Transverse colon (tissue), 4 donors: ENCODE measurements at regions not wholly inside any gene's neighbourhood (a gene's known extent, or its start where the extent isn't known, plus 50 kb on each side); places are given as distances from the start of the nearest gene placed in this dataset.

Source experiments
- DNase-seq: peaks from one replicate; pipeline ENCODE4 v3.0.0-alpha.2; 2019
- H3K27ac ChIP-seq, 4 donors: fragments of 200-600 bp; sonication (generic); 2 replicates each; pipeline ENCODE4 v1.5.1; 2016 to 2018; ENCODE audit warnings: inconsistent platforms in 4 of 4
- H3K27me3 ChIP-seq: fragments of 200-600 bp; sonication (generic); 2 replicates; pipeline ENCODE4 v1.5.1; 2017; ENCODE audit warnings: inconsistent platforms
- H3K36me3 ChIP-seq, 4 donors: fragments of 200-600 bp; sonication (generic); 2 replicates each; pipeline ENCODE4 v1.5.1; 2017 to 2019; ENCODE audit warnings: inconsistent platforms in 4 of 4
- H3K4me1 ChIP-seq, 4 donors: fragments of 200-600 bp; sonication (generic); 2 replicates each; pipeline ENCODE4 v1.5.1; 2017 to 2020; ENCODE audit warnings: inconsistent platforms in 4 of 4
- H3K4me3 ChIP-seq, 4 donors: fragments of 200-600 bp; sonication (generic); 1 replicate in 1 of 4; 2 replicates in 3 of 4; pipeline versions ENCODE4 v1.5.1 to v1.6.1; 2017 to 2019; ENCODE audit warnings: inconsistent platforms in 4 of 4
- H3K9me3 ChIP-seq, 2 donors: fragments of 200-600 bp; sonication (generic); 2 replicates each; pipeline ENCODE4 v1.5.1; 2017 to 2019; ENCODE audit warnings: inconsistent platforms in 2 of 2
- CTCF ChIP-seq, 5 experiments: fragments of 200-600 bp in 3 of 5; fragments of 450-650 bp in 2 of 5; sonication (generic) in 3 of 5; IDR thresholded peaks; 1 replicate in 2 of 5; 2 replicates in 3 of 5; pipeline ENCODE4 v1.5.1; 2016 to 2017; ENCODE audit warnings: antibody characterized with exemption in 5 of 5, inconsistent platforms in 3 of 5, mild to moderate bottlenecking in 2 of 5, moderate library complexity in 1 of 5
- EP300 ChIP-seq: sonication (generic); formaldehyde crosslinking; IDR thresholded peaks from one replicate; pipeline ENCODE4 v1.6.1; 2017; ENCODE audit warnings: antibody characterized with exemption, low read depth
- POLR2A ChIP-seq: fragments of 450-650 bp; IDR thresholded peaks from one replicate; pipeline ENCODE4 v1.6.1; 2016; ENCODE audit warnings: antibody characterized with exemption, mild to moderate bottlenecking, moderate library complexity
- POLR2AphosphoS5 ChIP-seq, 3 donors: sonication (generic); formaldehyde crosslinking; IDR thresholded peaks; one replicate each; pipeline ENCODE4 v1.6.1; 2016; ENCODE audit warnings: antibody characterized with exemption in 3 of 3
- WGBS, 2 donors: methylation state at CpG; one replicate each; pipeline ENCODE4 v1.1.5; 2018; ENCODE audit warnings: low coverage in 1 of 2; 5-methylcytosine and 5-hydroxymethylcytosine counted together
- in situ Hi-C, 4 donors: fragments of 200-750 bp; cut with MboI; loops; one replicate each; pipeline versions ENCODE4 v1.15.0 to v1.15.1; 2017; ENCODE audit warnings: low sequenced_read_pairs in 3 of 4, low pct_ligation_motif_present in 1 of 4, low pct_unique_long_range_greater_than_20kb in 1 of 4
- intact Hi-C: fragments of 100-400 bp; cut with DNase I; formaldehyde crosslinking; loops from one replicate; pipeline ENCODE4 v1.15.1; 2023; ENCODE audit warnings: low total_unique reads
- small RNA-seq, 4 donors: library from RNA; depleted of rRNA; stranded (forward); fragments of <200 nt; gene quantifications; one replicate each; pipeline ENCODE3, GENCODE V24; 2016

- H3K9me3 ChIP-seq, result no peaks in the 10 kb centered on the region
- intact Hi-C loops, result no loop called here
- TF ChIP-seq EP300 (no peak), CTCF (IDR thresholded peaks at IDR 0.05) (no peak), POLR2A (no peak), POLR2AphosphoS5 (IDR thresholded peaks at IDR 0.05) (no peak)
- in situ Hi-C loops, result no loop called here
- H3K36me3 ChIP-seq, result no peaks in the 10 kb centered on the region
- H3K27me3 ChIP-seq, result no peaks in the 10 kb centered on the region
- no peak overlapping the region for H3K27ac ChIP-seq
- no peaks in the 10 kb centered on the region for H3K4me1 ChIP-seq
- no peak overlapping the region for H3K4me3 ChIP-seq
- no peak for DNase-seq
These were observed 54.2 kb upstream of the MAP2 start for GRCh38 chr2:209369656-209370055.

- no peak overlapping the region for H3K27ac ChIP-seq
- in situ Hi-C loops (no loop called here), intact Hi-C loops (no loop called here)
- no peak overlapping the region for H3K4me3 ChIP-seq
- TF ChIP-seq POLR2AphosphoS5 (IDR thresholded peaks at IDR 0.05) (no peak), POLR2A (no peak), CTCF (IDR thresholded peaks at IDR 0.05) (no peak), EP300 (no peak)
- H3K9me3 ChIP-seq, result no peaks in the 10 kb centered on the region
- no peaks in the 10 kb centered on the region for H3K4me1 ChIP-seq
- DNase-seq, result no peak
- no peaks in the 10 kb centered on the region for H3K36me3 ChIP-seq
- no peaks in the 10 kb centered on the region for H3K27me3 ChIP-seq
- WGBS, 2 donors, result 64 to 68% methylated on average over 2 of the region's 2 CpGs
These were observed 52.4 kb upstream of the MAP2 start for GRCh38 chr2:209371407-209371806.

Small RNAs in the stretch of these regions (small RNA-seq; reads per million reads assigned to genes)
- gene RNA5SP117, result 0 reads per million in 4 donors
